Activated B cell treated with CpG ODN at 0.5 μM for 24 hours (primary cell): ENCODE measurements at regions not wholly inside any gene's neighbourhood (a gene's known extent, or its start where the extent isn't known, plus 50 kb on each side); places are given as distances from the start of the nearest gene placed in this dataset.
"Not testable (repeated sequence)": the region's sequence is repeated elsewhere in the genome, so short reads cannot be mapped to it uniquely, and the experiment has no call there.

Source experiments
- ATAC-seq: fragments of 200-7000 bp; cut with Tn5 transposase; one replicate; pipeline ENCODE4 v1.10.0; 2021; ENCODE audit warnings: low read depth, mild to moderate bottlenecking, moderate library complexity
- CTCF ChIA-PET: fragments of 350-600 bp; sonication (Branson Sonifier 250); formaldehyde crosslinking; loops from one replicate; lab custom pipeline; 2021; ENCODE audit warnings: antibody characterized with exemption; lab: Charles Lee
- POLR2A ChIA-PET: fragments of 350-600 bp; sonication (Branson Sonifier 250); formaldehyde crosslinking; loops from one replicate; lab custom pipeline; 2021; ENCODE audit warnings: antibody characterized with exemption; lab: Charles Lee
- DNase-seq: peaks from one replicate; pipeline ENCODE4 v3.0.0; 2022
- H3K27ac Mint-ChIP-seq: one replicate; pipeline ENCODE4 v1.8.0; 2020; ENCODE audit warnings: mixed read lengths
- H3K27me3 Mint-ChIP-seq: one replicate; pipeline ENCODE4 v1.8.0; 2021; ENCODE audit warnings: mixed read lengths
- H3K36me3 Mint-ChIP-seq: one replicate; pipeline ENCODE4 v1.8.0; 2021; ENCODE audit warnings: low read depth, mixed read lengths
- H3K4me1 Mint-ChIP-seq: one replicate; pipeline ENCODE4 v1.8.0; 2021; ENCODE audit warnings: mixed read lengths
- H3K4me3 Mint-ChIP-seq: one replicate; pipeline ENCODE4 v1.8.0; 2020; ENCODE audit warnings: mild to moderate bottlenecking, mixed read lengths
- H3K9me3 Mint-ChIP-seq: one replicate; pipeline ENCODE4 v1.8.0; 2020; ENCODE audit warnings: mixed read lengths
- CTCF ChIP-seq: fragments of 200-600 bp; IDR thresholded peaks from one replicate; pipeline ENCODE4 v1.8.0; 2022; ENCODE audit warnings: antibody characterized with exemption, mild to moderate bottlenecking
- intact Hi-C: fragments of 100-400 bp; cut with micrococcal nuclease; formaldehyde crosslinking; loops from one replicate; pipeline ENCODE4 v1.15.1; 2024

- POLR2A ChIA-PET = no interaction called here
- no peak for TF ChIP-seq CTCF
- no peak overlapping the region for H3K4me3 Mint-ChIP-seq
- no peaks in the 10 kb centered on the region for H3K36me3 Mint-ChIP-seq
- no peak for DNase-seq
- H3K9me3 Mint-ChIP-seq = no peaks in the 10 kb centered on the region
- no peaks in the 10 kb centered on the region for H3K27me3 Mint-ChIP-seq
- intact Hi-C loops = no loop called here
- H3K27ac Mint-ChIP-seq = no peak overlapping the region
- CTCF ChIA-PET = no interaction called here
- H3K4me1 Mint-ChIP-seq = no peaks in the 10 kb centered on the region
- ATAC-seq = no peak
These were observed 262.6 kb upstream of the ZNF385D start for GRCh38 chr3:22013641-22014040.

- H3K9me3 Mint-ChIP-seq = no peaks in the 10 kb centered on the region
- no peak for TF ChIP-seq CTCF
- no peaks in the 10 kb centered on the region for H3K36me3 Mint-ChIP-seq
- CTCF ChIA-PET = no interaction called here
- H3K4me1 Mint-ChIP-seq = no peaks in the 10 kb centered on the region
- H3K27ac Mint-ChIP-seq = no peak overlapping the region
- no peaks in the 10 kb centered on the region for H3K27me3 Mint-ChIP-seq
- DNase-seq (no peak), ATAC-seq (no peak)
- no peak overlapping the region for H3K4me3 Mint-ChIP-seq
- POLR2A ChIA-PET = no interaction called here
- intact Hi-C loops = no loop called here
These were observed 265.2 kb upstream of the ZNF385D start for GRCh38 chr3:22016197-22016596.

- POLR2A ChIA-PET, ATAC-seq, CTCF ChIA-PET, DNase-seq, H3K36me3 Mint-ChIP-seq, H3K27ac Mint-ChIP-seq, H3K4me1 Mint-ChIP-seq, H3K27me3 Mint-ChIP-seq, H3K4me3 Mint-ChIP-seq, intact Hi-C loops, H3K9me3 Mint-ChIP-seq: not testable (repeated sequence)
These were observed 273.6 kb upstream of the ZNF385D start for GRCh38 chr3:22024638-22025037.

GRCh38 chr3:22029480-22029879, 278.5 kb upstream of the ZNF385D start:
- intact Hi-C loops = no loop called here
- ATAC-seq (no peak), DNase-seq (no peak)
- H3K27me3 Mint-ChIP-seq = no peaks in the 10 kb centered on the region
- ChIA-PET CTCF (no interaction called here), POLR2A (no interaction called here)
- H3K9me3 Mint-ChIP-seq = no peaks in the 10 kb centered on the region
- H3K27ac Mint-ChIP-seq = no peak overlapping the region
- H3K4me3 Mint-ChIP-seq = no peak overlapping the region
- no peaks in the 10 kb centered on the region for H3K4me1 Mint-ChIP-seq
- TF ChIP-seq CTCF = no peak
- no peaks in the 10 kb centered on the region for H3K36me3 Mint-ChIP-seq

GRCh38 chr3:22039161-22039560, 288.2 kb upstream of the ZNF385D start:
- Mint-ChIP-seq H3K4me3 (no peak overlapping the region), H3K4me1 (no peaks in the 10 kb centered on the region), H3K27me3 (no peaks in the 10 kb centered on the region), H3K36me3 (no peaks in the 10 kb centered on the region), H3K27ac (no peak overlapping the region), H3K9me3 (peaks cover 2% of the 10 kb centered on the region)
- DNase-seq (no peak), ATAC-seq (no peak)
- no peak for TF ChIP-seq CTCF
- ChIA-PET POLR2A (no interaction called here), CTCF (no interaction called here)
- intact Hi-C loops = no loop called here

- no peak overlapping the region for H3K4me3 Mint-ChIP-seq
- no peaks in the 10 kb centered on the region for H3K27me3 Mint-ChIP-seq
- ChIA-PET CTCF (no interaction called here), POLR2A (no interaction called here)
- H3K4me1 Mint-ChIP-seq = no peaks in the 10 kb centered on the region
- no peaks in the 10 kb centered on the region for H3K36me3 Mint-ChIP-seq
- ATAC-seq (no peak), DNase-seq (no peak)
- peaks cover 2% of the 10 kb centered on the region for H3K9me3 Mint-ChIP-seq
- intact Hi-C loops = no loop called here
- no peak for TF ChIP-seq CTCF
- no peak overlapping the region for H3K27ac Mint-ChIP-seq
These were observed 289.1 kb upstream of the ZNF385D start for GRCh38 chr3:22040150-22040549.
